ENCODE measurements at regions not wholly inside any gene's neighbourhood (a gene's known extent, or its start where the extent isn't known, plus 50 kb on each side); places are given as distances from the start of the nearest gene placed in this dataset.

- TF ChIP-seq CTCF (IDR thresholded peaks at IDR 0.05) (no peak), POLR2AphosphoS5 (IDR thresholded peaks at IDR 0.05) (no peak)
Measured at GRCh38 chr6:14625173-14625895, 507.8 kb downstream of the CD83 start.

Measured in upper lobe of left lung (tissue), 4 donors.